NB4 (cell line): ENCODE measurements at regions not wholly inside any gene's neighbourhood (a gene's known extent, or its start where the extent isn't known, plus 50 kb on each side); places are given as distances from the start of the nearest gene placed in this dataset.

Experiments used
- DNase-seq: peaks from one replicate; pipeline ENCODE4 v3.0.0; 2010; ENCODE audit warnings: low read depth
- H3K4me3 ChIP-seq: one replicate; pipeline ENCODE4 v1.5.1; 2011; ENCODE audit warnings: mild to moderate bottlenecking, low read depth, low read length, moderate library complexity
- MYC ChIP-seq: IDR thresholded peaks from 2 replicates; pipeline ENCODE4 v1.6.1; 2011; ENCODE audit warnings: low read depth, low read length
- POLR2A ChIP-seq: IDR thresholded peaks from 2 replicates; pipeline ENCODE4 v1.6.1; 2011; ENCODE audit warnings: mild to moderate bottlenecking; ENCODE audit not compliant: insufficient read length; ENCODE audit errors: extremely low read depth
- TF ChIP-seq, protein P1 (sequence below): IDR thresholded peaks from one replicate; pipeline ENCODE4 v1.5.1; 2012; ENCODE audit warnings: low read depth, low read length
- TF ChIP-seq, protein P2 (sequence below): IDR thresholded peaks from 2 replicates; pipeline ENCODE4 v1.6.1; 2011; ENCODE audit warnings: low read depth, low read length

DNA sequence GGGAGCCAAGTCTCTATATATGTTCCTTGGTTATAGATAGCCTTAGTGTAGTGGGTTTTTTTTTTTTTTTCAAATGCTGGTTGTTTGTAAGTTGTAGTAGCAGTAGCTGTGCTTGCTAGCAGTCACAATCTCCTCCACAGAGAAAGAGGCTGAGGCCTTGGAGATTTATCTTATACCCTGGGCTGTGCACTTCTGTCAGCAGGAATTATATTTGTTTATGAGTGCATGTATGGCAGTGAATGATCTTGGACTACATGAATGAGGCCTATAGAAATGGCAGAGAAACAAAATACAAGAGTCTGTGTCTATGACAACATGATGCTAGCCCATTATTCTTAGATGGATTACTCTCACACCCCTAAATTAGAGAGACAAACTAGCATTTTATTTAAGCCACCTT is 1674.2 kb upstream of the ADGRL3 start:
- TF ChIP-seq MYC (no peak), POLR2A (no peak)
- TF ChIP-seq, protein P1, sequence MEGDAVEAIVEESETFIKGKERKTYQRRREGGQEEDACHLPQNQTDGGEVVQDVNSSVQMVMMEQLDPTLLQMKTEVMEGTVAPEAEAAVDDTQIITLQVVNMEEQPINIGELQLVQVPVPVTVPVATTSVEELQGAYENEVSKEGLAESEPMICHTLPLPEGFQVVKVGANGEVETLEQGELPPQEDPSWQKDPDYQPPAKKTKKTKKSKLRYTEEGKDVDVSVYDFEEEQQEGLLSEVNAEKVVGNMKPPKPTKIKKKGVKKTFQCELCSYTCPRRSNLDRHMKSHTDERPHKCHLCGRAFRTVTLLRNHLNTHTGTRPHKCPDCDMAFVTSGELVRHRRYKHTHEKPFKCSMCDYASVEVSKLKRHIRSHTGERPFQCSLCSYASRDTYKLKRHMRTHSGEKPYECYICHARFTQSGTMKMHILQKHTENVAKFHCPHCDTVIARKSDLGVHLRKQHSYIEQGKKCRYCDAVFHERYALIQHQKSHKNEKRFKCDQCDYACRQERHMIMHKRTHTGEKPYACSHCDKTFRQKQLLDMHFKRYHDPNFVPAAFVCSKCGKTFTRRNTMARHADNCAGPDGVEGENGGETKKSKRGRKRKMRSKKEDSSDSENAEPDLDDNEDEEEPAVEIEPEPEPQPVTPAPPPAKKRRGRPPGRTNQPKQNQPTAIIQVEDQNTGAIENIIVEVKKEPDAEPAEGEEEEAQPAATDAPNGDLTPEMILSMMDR: no peak
- TF ChIP-seq, protein P2, sequence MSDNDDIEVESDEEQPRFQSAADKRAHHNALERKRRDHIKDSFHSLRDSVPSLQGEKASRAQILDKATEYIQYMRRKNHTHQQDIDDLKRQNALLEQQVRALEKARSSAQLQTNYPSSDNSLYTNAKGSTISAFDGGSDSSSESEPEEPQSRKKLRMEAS: no peak
- H3K4me3 ChIP-seq: no peak overlapping the region
- DNase-seq: no peak

DNA sequence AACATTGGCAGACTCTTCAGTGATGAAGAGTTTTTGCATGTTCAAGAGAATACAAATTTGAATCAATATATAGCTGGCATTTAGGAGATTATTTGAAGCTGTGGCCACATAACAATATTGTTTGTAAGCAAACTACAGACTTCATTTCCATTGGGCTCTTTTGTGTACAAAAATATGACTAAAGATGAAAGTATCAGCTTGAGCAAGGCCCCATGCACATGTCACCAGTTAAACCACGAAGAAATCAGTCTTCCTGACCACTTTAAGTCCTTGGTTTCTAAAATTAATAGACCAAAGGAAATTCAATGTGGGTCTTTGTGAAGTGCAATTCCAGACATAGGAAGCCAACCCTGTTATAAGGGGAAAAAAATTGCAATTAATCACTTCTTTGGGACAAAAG is 1664.6 kb upstream of the ADGRL3 start:
- TF ChIP-seq MYC: no peak

DNA sequence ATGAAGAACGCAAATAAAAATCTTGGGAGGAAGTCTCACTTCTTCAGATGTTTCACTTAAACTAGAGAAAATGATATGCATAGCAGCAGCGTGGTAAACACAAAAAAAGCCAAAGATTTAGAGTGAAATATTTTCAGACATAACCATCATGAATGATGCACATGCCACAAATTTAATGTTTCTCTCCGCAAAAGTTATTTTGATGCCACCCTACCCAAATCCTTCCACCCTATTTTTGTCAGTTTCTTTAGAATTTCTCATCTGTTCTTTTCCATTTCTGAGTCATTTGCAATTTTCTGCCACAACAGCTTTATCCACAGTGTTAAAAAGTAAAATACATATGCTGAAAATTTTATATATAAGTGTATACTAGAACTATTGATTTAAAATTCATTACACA is 1663.7 kb upstream of the ADGRL3 start:
- TF ChIP-seq POLR2A: no peak
- H3K4me3 ChIP-seq: no peak overlapping the region
- DNase-seq: no peak

More for the DNA sequence above, 1664.6 kb upstream of the ADGRL3 start:
- H3K4me3 ChIP-seq: no peak overlapping the region
- no peak for DNase-seq

DNA sequence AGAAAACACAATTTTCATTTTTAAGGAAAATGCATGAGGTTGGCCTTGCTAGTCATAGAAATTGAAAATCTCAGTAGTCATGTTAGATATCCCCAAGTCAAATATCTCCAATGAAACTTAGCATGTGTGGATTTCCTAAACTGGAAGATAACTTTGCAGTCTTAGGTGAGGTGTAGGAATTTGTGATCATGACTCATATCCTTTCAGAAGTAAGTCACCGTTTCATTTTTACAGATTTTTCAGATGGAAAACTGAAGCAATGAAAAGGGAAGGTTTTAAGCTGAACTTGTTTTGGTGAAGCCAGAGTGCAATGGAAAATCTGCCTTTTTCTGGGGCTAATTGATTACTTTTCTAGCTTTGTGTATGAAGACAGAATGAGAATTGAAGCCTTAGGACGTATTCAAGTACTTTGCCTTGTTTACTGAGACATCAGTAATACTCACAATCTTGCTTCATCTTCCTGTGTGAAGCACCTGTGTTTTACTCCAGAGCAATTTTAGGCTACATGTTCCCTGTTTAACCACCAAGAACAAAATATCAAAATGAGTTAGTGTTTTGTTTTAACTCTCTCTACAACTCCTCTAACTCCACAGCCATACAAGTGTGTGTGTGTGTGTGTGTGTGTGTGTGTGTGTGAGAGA is 1662.8 kb upstream of the ADGRL3 start:
- H3K4me3 ChIP-seq: no peak overlapping the region
- no peak for DNase-seq
- TF ChIP-seq MYC (no peak), POLR2A (no peak)
- TF ChIP-seq, protein P1: no peak
- TF ChIP-seq, protein P2: no peak

DNA sequence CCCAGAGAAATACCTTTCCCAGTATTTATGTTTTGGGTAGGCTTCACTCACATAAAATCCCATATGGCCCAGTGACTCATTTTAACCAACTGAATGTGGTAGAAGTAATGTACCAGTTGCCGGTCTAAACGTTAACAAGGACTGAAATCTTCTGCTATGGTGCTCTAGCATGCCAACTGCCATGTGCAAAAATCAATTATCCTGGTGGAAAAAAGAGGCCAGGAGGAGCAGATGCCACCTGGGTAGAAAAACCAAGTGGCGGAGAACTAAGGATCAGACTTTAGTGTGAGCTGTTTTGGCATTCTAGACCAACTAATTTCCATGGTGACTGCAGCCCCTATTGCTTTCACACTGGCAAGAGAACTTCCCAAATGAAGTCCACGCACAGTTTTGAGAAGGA is 1660.7 kb upstream of the ADGRL3 start:
- TF ChIP-seq POLR2A (no peak), MYC (no peak)
- TF ChIP-seq, protein P2: no peak
- TF ChIP-seq, protein P1: no peak
- no peak for DNase-seq
- H3K4me3 ChIP-seq: no peak overlapping the region

DNA sequence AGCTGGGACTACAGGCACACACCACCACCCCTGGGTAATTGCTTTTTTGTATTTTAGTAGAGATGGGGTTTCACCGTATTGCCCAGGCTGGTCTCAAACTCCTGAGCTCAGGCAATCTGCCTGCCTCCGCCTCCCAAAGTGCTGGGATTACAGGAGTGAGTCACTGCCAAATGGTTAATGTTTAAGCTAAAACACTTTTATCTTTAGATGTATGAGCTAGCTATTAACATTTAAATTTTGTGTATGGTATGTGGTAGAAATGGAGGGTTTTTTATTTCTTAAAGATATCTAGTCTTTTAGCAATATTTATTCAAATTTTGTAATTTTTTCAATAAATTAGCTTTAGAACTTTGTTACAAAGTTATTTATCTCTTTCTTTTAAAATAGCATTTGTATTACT is 1659.8 kb upstream of the ADGRL3 start:
- H3K4me3 ChIP-seq: no peak overlapping the region
- TF ChIP-seq POLR2A: no peak
- TF ChIP-seq MYC: no peak
- TF ChIP-seq, protein P1: no peak
- TF ChIP-seq, protein P2: no peak

DNA sequence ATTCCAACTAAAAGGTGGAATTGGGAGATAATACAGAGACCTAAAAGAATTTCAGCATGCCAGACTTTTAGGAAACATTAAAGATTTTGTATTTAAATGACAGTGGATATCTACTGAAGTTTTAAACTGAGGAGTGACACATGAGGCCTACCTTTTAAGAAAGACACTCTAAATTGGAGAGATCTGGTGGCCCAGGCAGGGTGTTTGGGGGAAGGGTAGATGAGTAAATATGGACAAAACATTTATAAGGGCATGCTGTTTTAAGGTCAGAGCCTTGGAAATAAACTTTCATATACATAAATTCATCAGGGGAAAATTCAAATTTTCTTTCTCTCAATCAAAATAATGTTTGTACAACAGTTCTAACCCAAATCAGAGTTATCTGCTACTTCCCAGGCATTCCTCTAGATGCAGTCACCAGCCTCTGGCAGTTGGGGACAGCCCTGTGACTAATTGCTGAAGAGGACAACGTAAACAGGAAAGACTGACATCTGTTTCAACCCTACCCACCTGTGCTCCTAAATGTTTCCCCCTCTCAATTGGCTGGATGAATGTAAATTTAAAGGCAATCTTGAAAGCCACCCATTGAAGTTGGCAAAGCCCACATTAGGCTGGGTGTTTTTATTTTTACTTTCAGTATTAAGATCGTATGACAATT is 1646.9 kb upstream of the ADGRL3 start:
- no peak overlapping the region for H3K4me3 ChIP-seq
- TF ChIP-seq, protein P1: no peak
- TF ChIP-seq, protein P2: no peak
- no peak for TF ChIP-seq POLR2A
- DNase-seq: peak; percentile 3

More for the DNA sequence above, 1659.8 kb upstream of the ADGRL3 start:
- DNase-seq: no peak
